GM19328 (cell line): ENCODE measurements at regions not wholly inside any gene's neighbourhood (a gene's known extent, or its start where the extent isn't known, plus 50 kb on each side); places are given as distances from the start of the nearest gene placed in this dataset.
A peak's percentile ranks its signal among the peaks of the same experiment; 100 is the strongest.

Experiments
- ATAC-seq: cut with Tn5 transposase; IDR thresholded peaks from one replicate; pipeline ENCODE4 v1.9.1; 2021; ENCODE audit warnings: mild to moderate bottlenecking, moderate library complexity; ENCODE audit not compliant: unreplicated experiment

GRCh38 chr18:54716586-54716985 lies 111.7 kb upstream of the RAB27B start:
- ATAC-seq: no peak

DNA sequence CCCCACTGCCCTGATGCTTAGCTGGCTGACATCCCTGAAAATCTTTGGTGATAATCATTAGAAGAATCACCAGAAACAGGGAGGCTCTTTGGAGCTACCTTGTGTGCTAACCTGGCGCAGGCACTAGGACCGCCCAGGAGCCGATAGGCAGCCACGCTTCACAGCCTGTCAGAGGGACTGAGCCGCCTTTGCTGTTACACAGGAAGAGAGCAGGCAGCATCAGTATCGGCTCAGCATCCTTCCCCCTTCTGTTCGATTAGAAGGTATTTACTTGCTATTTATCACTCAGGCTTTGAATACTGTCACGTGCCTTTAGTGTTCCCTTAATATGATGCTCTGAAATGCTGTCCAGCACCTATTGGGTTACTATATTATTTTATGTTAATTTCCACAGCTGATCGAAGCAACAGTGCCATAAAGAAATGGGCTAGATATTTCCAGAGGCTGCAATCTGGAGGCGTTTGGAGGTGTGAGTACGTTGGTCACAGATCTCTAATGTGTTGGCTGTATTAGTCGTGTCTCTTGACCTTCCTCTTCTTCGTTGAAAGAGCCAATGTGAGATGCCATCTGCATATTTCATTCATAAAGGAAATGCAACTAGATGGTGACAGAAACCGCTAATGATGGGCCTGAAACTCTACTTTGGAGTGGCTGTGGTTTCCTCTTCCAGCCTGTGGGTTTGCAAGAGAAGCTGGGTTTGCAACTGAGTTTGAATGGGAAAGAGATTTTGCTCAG lies 110.4 kb upstream of the RAB27B start:
- ATAC-seq: peak; percentile 68

DNA sequence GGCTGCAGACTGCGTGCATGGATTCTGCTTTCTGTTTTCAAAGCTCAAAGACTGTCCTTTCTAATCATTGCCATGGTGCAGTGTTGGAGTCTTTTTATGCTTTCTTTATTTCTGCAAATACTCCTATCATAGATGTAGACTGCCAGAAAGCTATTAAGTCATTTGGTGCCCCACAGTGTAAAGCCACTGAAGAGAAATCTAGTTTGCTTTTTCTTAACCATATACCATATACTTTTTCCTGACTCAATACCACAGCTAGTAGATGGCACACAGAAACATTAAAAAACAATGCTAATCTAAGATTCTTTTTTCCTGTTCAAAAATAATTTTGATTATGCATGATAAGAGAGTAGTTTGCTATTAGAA lies 109.9 kb upstream of the RAB27B start:
- peak; percentile 2 for ATAC-seq

DNA sequence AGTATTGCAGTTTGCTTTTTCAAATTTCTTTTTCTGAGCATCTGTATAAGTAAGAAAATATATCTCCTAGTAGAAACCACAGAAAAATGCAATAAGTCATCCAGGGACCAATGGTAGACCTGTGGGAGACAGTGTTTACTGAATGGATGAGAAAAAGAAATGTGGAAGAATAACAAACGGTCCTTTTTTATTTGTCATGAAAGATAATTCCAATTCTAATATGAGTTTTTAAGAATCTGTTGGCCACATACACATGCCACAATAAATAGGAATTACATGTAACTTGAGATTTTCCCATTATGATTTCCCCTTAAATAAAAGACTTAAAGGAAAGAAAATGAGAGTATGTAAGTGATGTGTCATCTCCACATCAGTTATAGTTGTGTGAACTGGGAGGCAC lies 107.7 kb upstream of the RAB27B start:
- ATAC-seq: no peak

- ATAC-seq: no peak
Observed at GRCh38 chr18:54726143-54726542, 102.1 kb upstream of the RAB27B start.

DNA sequence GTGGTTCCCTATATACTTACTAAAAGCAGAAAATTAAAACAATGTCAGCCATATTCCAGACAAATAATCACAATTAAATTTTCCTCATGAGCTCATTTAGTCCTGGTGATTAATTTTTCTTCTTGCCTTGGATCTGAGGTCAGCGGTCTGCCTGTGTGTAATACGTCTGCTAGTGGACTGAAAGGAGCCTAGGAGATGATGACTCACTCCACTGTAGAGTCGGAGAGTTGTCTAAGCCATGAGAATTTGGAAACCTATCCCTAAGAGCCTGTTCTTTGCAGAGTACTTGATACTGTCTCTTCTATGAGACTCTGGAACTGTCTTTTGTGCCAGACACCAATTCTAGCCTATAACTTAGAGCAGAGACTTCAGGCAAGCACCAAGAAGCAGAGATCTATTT lies 94.2 kb upstream of the RAB27B start:
- ATAC-seq: no peak

GRCh38 chr18:54736981-54737380 lies 91.3 kb upstream of the RAB27B start:
- ATAC-seq: no peak

DNA sequence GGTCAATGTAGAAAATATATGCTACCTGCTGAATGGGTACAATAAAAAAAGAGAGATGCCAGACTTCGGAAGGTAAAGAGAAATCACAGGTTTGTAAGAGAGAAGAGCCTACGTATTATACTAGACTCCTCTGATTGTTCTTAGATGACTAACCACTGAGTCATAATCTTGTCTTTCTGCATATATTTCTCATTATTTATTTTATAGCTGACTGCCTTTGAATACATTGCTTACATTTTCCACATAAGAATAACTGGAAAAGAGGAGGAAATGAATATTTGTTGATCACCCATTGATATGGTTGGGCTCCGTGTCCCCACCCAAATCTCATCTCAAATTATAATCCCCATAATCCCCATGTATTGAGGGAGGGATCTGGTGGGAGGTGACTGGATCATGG lies 90.3 kb upstream of the RAB27B start:
- no peak for ATAC-seq

- no peak for ATAC-seq
Observed at GRCh38 chr18:54739476-54739875, 88.8 kb upstream of the RAB27B start.

- ATAC-seq: no peak
Observed at GRCh38 chr18:54740136-54740846, 88.0 kb upstream of the RAB27B start.

- ATAC-seq: no peak
Observed at GRCh38 chr18:54742120-54742519, 86.2 kb upstream of the RAB27B start.

GRCh38 chr18:54742659-54743604 lies 85.3 kb upstream of the RAB27B start:
- ATAC-seq: no peak

DNA sequence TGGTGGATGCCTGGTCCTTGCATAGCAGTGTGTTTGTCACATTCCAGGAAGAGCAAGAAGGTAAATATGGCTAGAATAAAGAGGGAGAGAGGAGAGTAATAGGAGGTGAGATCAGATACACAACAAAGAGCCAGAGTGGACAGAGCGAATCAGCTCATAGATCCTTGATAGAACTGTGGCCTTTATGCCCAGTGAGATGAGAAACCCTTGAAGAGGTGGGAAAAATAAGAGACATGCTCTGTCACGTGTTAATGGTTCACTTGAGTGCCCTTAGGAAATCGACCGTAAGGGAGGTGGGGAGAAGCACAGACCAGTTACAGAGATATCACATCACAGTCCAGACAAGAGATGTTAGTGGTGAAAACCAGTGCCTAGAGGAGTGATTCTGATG lies 84.7 kb upstream of the RAB27B start:
- no peak for ATAC-seq

GRCh38 chr18:54749291-54749690 lies 79.0 kb upstream of the RAB27B start:
- ATAC-seq: no peak

GRCh38 chr18:54750350-54750749 lies 77.9 kb upstream of the RAB27B start:
- no peak for ATAC-seq

DNA sequence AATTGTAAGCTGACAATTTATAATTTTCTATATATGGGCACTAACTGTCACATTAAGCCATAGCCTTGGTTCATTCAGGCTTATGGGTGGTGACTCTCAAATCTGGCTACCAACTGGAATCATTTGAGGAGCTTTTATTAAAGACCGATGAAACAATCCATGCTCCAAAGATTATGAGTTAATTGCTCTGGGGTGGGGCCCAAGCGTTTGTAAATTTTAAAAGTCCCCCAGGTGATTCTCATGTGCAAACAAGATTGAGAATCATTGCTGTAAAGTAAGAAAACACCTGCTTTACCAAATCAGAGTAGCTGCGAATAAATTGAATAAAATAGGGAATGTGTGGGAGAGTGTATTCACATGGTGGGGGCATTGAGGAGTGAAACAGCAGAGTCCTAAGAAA lies 76.1 kb upstream of the RAB27B start:
- ATAC-seq: no peak

DNA sequence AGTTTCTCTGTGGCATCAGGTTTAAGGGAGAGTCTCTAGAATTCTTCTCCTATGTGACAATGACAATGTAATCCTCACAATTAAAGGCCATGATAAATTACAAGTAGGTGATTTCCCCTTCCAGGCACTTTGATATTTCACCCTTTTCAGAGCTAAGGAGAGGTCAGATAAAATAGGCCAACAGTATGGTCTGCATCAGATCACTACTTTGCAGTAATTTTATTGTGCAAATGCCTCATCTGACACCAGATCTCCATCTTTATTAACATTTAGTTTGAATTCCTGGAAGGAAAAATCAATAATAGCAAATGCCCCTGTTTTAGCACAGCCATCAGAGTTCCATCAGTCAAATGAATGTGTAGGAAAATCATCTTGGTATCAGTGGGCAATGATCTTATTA lies 72.8 kb upstream of the RAB27B start:
- no peak for ATAC-seq

- ATAC-seq: no peak
Observed at GRCh38 chr18:54762386-54762785, 65.9 kb upstream of the RAB27B start.

- no peak for ATAC-seq
Observed at GRCh38 chr18:54764786-54765185, 63.5 kb upstream of the RAB27B start.

DNA sequence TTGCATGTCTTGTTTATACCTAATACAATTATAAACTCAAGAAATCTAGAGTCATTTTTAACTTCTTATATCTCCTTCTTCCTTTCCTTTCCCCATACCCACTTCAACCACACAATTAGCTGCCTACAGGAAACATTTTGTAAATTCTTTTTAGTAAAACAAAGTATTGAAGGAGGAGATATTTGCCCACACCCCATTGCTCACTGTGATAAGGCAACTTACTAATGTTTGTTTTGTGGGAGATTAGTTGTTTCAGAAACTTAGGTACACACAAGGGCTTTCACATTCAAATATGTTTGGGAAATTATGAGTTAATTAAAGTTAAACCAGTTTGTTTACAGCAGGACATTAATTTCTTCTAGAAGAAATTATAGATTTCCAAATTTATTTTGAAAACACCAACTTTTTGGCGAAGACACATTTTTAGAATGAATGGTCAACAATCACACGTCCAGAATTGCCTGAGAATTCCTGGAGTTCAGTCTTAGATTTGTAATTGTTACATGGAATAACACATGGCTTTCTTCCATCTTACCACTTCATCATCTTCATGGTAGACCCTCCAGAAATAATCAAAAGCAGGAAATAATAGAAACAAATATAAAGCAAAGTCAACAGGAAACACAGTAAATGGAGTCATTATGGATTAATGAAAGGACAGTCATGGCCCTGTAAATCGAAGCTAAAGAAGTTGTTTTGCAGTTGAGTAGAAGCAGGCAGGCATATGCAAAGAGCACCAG lies 62.5 kb upstream of the RAB27B start:
- no peak for ATAC-seq

DNA sequence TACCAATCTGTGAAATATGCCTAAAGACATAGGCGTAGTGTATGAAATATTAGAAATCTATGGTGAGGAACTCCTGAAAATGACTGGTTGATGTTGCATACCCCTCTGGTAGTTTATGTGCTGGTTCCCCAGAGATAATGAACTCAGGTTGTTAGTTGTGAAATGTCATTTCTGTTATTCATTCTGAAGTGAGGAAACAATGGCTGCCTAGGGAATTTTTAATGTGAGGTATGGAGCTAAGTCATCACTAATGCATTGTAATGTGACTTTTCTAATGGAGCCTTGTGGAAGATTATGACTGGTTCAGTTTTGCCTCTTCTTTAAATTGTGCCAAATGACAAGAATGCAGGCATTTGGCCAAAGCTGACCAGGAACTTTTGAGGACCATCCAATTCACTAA lies 61.6 kb upstream of the RAB27B start:
- no peak for ATAC-seq
